Ovary (tissue), 3 donors: ENCODE measurements at regions not wholly inside any gene's neighbourhood (a gene's known extent, or its start where the extent isn't known, plus 50 kb on each side); places are given as distances from the start of the nearest gene placed in this dataset.

Experiments
- CTCF ChIP-seq, 3 donors: fragments of 450-650 bp in 2 of 3; fragments of 200-600 bp in 1 of 3; IDR thresholded peaks; one replicate each; pipeline versions ENCODE4 v1.5.1 to v1.8.0; 2016 to 2022; ENCODE audit warnings: antibody characterized with exemption in 3 of 3, mild to moderate bottlenecking in 1 of 3
- EP300 ChIP-seq: sonication (generic); formaldehyde crosslinking; IDR thresholded peaks from one replicate; pipeline ENCODE4 v1.6.1; 2017; ENCODE audit warnings: antibody characterized with exemption
- POLR2A ChIP-seq: fragments of 450-650 bp; IDR thresholded peaks from one replicate; pipeline ENCODE4 v1.6.1; 2017; ENCODE audit warnings: antibody characterized with exemption, mild to moderate bottlenecking, moderate library complexity
- donor health status: DM: no; HTN: no; CAD: no.

DNA sequence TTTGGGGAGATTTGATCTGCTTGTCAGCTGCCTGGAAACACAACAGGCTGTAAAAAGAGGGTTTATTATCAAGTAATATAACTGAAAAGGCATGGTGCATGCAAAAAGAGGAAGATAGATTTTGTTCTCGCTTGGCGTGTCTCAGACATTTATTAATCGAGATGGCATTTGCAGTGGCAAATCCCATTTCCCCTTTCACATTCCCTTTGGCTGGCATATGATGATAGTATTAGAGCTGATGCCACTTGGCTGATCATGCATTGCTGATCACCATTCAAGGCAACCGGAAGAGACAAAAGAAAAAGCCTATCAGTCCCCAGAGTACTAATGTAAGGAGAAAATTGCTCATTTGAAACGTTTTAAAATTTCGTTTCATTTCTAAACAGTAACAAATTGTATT, 101.8 kb downstream of the ZIC3 start:
- no peak for TF ChIP-seq CTCF (IDR thresholded peaks at IDR 0.05)
- TF ChIP-seq POLR2A, result no peak
- no peak for TF ChIP-seq EP300
